Subcutaneous abdominal adipose tissue (tissue), 5 donors: ENCODE measurements at regions not wholly inside any gene's neighbourhood (a gene's known extent, or its start where the extent isn't known, plus 50 kb on each side); places are given as distances from the start of the nearest gene placed in this dataset.
"Not testable (repeated sequence)": the region's sequence is repeated elsewhere in the genome, so short reads cannot be mapped to it uniquely, and the experiment has no call there.

Experiments
- H3K27ac ChIP-seq: one replicate; pipeline ENCODE4 v1.7.0; 2013; ENCODE audit warnings: low read depth, mild to moderate bottlenecking, inconsistent platforms, low read length, moderate library complexity
- H3K27me3 ChIP-seq, 5 donors: one replicate each; pipeline ENCODE4 v1.7.0; 2013; ENCODE audit warnings: low read length in 5 of 5, inconsistent platforms in 1 of 5; ENCODE audit not compliant: control insufficient read depth in 5 of 5, insufficient read depth in 4 of 5
- H3K36me3 ChIP-seq, 5 donors: one replicate each; pipeline ENCODE4 v1.7.0; 2013; ENCODE audit warnings: low read length in 5 of 5; ENCODE audit not compliant: control insufficient read depth in 5 of 5, insufficient read depth in 5 of 5
- H3K4me1 ChIP-seq, 5 donors: one replicate each; pipeline ENCODE4 v1.7.0; 2013; ENCODE audit warnings: low read length in 5 of 5, mild to moderate bottlenecking in 3 of 5, moderate library complexity in 1 of 5; ENCODE audit not compliant: control insufficient read depth in 5 of 5, insufficient read depth in 5 of 5
- H3K4me3 ChIP-seq, 5 donors: one replicate each; pipeline ENCODE4 v1.7.0; 2013; ENCODE audit warnings: low read length in 5 of 5, low read depth in 1 of 5
- H3K9ac ChIP-seq, 5 donors: one replicate each; pipeline ENCODE4 v1.7.0; 2013; ENCODE audit warnings: low read length in 5 of 5, mild to moderate bottlenecking in 4 of 5, moderate library complexity in 3 of 5
- H3K9me3 ChIP-seq, 5 donors: one replicate each; pipeline ENCODE4 v1.7.0; 2013; ENCODE audit warnings: low read length in 5 of 5; ENCODE audit not compliant: control insufficient read depth in 5 of 5
- donor health status: healthy.
- donor health status: healthy.
- donor health status: healthy.
- donor health status: healthy.
- donor health status: healthy.

- peaks cover 6 to 10% (median 9%) of the 10 kb centered on the region in 5 donors for H3K4me1 ChIP-seq
- H3K4me3 ChIP-seq, H3K27ac ChIP-seq, H3K9me3 ChIP-seq, H3K27me3 ChIP-seq, H3K36me3 ChIP-seq, H3K9ac ChIP-seq: not testable (repeated sequence)
Measured at GRCh38 chr1:148386031-148386398, 97.1 kb downstream of the PPIAL4G start.

- Histone ChIP-seq H3K9me3 (no peaks in the 10 kb centered on the region), H3K27me3 (no peaks in the 10 kb centered on the region), H3K27ac (no peak overlapping the region), H3K9ac (no peak overlapping the region), H3K4me1 (peaks cover 6 to 10% (median 9%) of the 10 kb centered on the region in 5 donors), H3K4me3 (no peak overlapping the region), H3K36me3 (no peaks in the 10 kb centered on the region)
Measured at GRCh38 chr1:148385371-148386030, 97.6 kb downstream of the PPIAL4G start.

GRCh38 chr1:148383966-148384365 is 99.1 kb downstream of the PPIAL4G start:
- Histone ChIP-seq H3K4me3 (no peak overlapping the region), H3K27me3 (peaks cover 0 to 4% (median 0%) of the 10 kb centered on the region in 5 donors), H3K9me3 (no peaks in the 10 kb centered on the region), H3K36me3 (no peaks in the 10 kb centered on the region), H3K27ac (no peak overlapping the region), H3K4me1 (peaks cover 6 to 10% (median 9%) of the 10 kb centered on the region in 5 donors), H3K9ac (no peak overlapping the region)

GRCh38 chr1:148379697-148380096 is 103.4 kb downstream of the PPIAL4G start:
- Histone ChIP-seq H3K4me3 (peak overlapping the region in 1 of 5 donors; percentile 26), H3K9ac (no peak overlapping the region), H3K4me1 (no peaks in the 10 kb centered on the region), H3K9me3 (no peaks in the 10 kb centered on the region), H3K27me3 (peaks cover 0 to 6% (median 0%) of the 10 kb centered on the region in 5 donors), H3K36me3 (no peaks in the 10 kb centered on the region), H3K27ac (no peak overlapping the region)

- no peaks in the 10 kb centered on the region for H3K36me3 ChIP-seq
- H3K27me3 ChIP-seq, result peaks cover 0 to 6% (median 0%) of the 10 kb centered on the region in 5 donors
- no peaks in the 10 kb centered on the region for H3K4me1 ChIP-seq
- peak overlapping the region in 1 of 5 donors; percentile 26 for H3K4me3 ChIP-seq
- no peaks in the 10 kb centered on the region for H3K9me3 ChIP-seq
- H3K27ac ChIP-seq, result no peak overlapping the region
- H3K9ac ChIP-seq, result no peak overlapping the region
Measured at GRCh38 chr1:148379170-148379500, 104.0 kb downstream of the PPIAL4G start.

GRCh38 chr1:148377992-148378391 is 105.1 kb downstream of the PPIAL4G start:
- H3K9ac ChIP-seq, H3K4me1 ChIP-seq, H3K9me3 ChIP-seq, H3K27ac ChIP-seq, H3K36me3 ChIP-seq, H3K4me3 ChIP-seq, H3K27me3 ChIP-seq: not testable (repeated sequence)

GRCh38 chr1:148377045-148377444 is 106.1 kb downstream of the PPIAL4G start:
- not testable (repeated sequence) for H3K9ac ChIP-seq, H3K27me3 ChIP-seq, H3K27ac ChIP-seq, H3K9me3 ChIP-seq, H3K36me3 ChIP-seq, H3K4me3 ChIP-seq, H3K4me1 ChIP-seq

- no peak overlapping the region for H3K9ac ChIP-seq
- H3K27me3 ChIP-seq, result peaks cover 0 to 3% (median 0%) of the 10 kb centered on the region in 5 donors
- H3K27ac ChIP-seq, result no peak overlapping the region
- H3K4me3 ChIP-seq, result no peak overlapping the region
- H3K36me3 ChIP-seq, result no peaks in the 10 kb centered on the region
- no peaks in the 10 kb centered on the region for H3K4me1 ChIP-seq
- no peaks in the 10 kb centered on the region for H3K9me3 ChIP-seq
Measured at GRCh38 chr1:148374101-148374500, 109.0 kb downstream of the PPIAL4G start.

GRCh38 chr1:148373192-148373925 is 109.7 kb downstream of the PPIAL4G start:
- Histone ChIP-seq H3K4me3 (no peak overlapping the region), H3K36me3 (no peaks in the 10 kb centered on the region), H3K9me3 (no peaks in the 10 kb centered on the region), H3K27me3 (no peaks in the 10 kb centered on the region), H3K27ac (no peak overlapping the region), H3K9ac (no peak overlapping the region), H3K4me1 (no peaks in the 10 kb centered on the region)

GRCh38 chr1:148372731-148373130 is 110.4 kb downstream of the PPIAL4G start:
- H3K9ac ChIP-seq, result no peak overlapping the region
- H3K4me3 ChIP-seq, result no peak overlapping the region
- H3K36me3 ChIP-seq, result no peaks in the 10 kb centered on the region
- H3K4me1 ChIP-seq, result no peaks in the 10 kb centered on the region
- H3K27ac ChIP-seq, result no peak overlapping the region
- H3K27me3 ChIP-seq, result no peaks in the 10 kb centered on the region
- H3K9me3 ChIP-seq, result no peaks in the 10 kb centered on the region
